HEK293 (cell line): ENCODE measurements at regions not wholly inside any gene's neighbourhood (a gene's known extent, or its start where the extent isn't known, plus 50 kb on each side); places are given as distances from the start of the nearest gene placed in this dataset.

Source experiments
- CTCF ChIA-PET: fragments of 350-600 bp; formaldehyde crosslinking; extraction: SDS; loops from one replicate; lab custom pipeline; 2021; ENCODE audit warnings: antibody characterized with exemption; lab: Yijun Ruan, JAX
- POLR2A ChIA-PET: fragments of 300-600 bp; formaldehyde crosslinking; extraction: SDS; loops from one replicate; lab custom pipeline; 2020; ENCODE audit warnings: antibody characterized with exemption, inconsistent platforms; lab: Yijun Ruan, JAX
- H3K27ac ChIP-seq: fragments of 200-500 bp; sonication (Bioruptor generic); 2 replicates; pipeline ENCODE4 v1.5.1; 2014; ENCODE audit warnings: low read depth, low read length, control low read depth, inconsistent platforms; ENCODE audit errors: extremely low read depth
- H3K36me3 ChIP-seq, 2 experiments: fragments of 200-500 bp in 1 of 2; sonication (Bioruptor generic) in 1 of 2; 1 replicate in 1 of 2; 2 replicates in 1 of 2; pipeline ENCODE4 v1.5.1; 2014 to 2017; ENCODE audit warnings: inconsistent platforms in 2 of 2, low read length in 2 of 2; ENCODE audit not compliant: control insufficient read depth in 2 of 2, insufficient read depth in 1 of 2
- H3K4me1 ChIP-seq: fragments of 200-500 bp; sonication (Bioruptor generic); 2 replicates; pipeline ENCODE4 v1.5.1; 2014; ENCODE audit warnings: mild to moderate bottlenecking, low read length, inconsistent platforms; ENCODE audit not compliant: control insufficient read depth, insufficient read depth
- H3K4me3 ChIP-seq: 2 replicates; pipeline ENCODE4 v1.5.1; 2011; ENCODE audit warnings: low read depth, mild to moderate bottlenecking, control low read depth, low read length, moderate library complexity
- H3K9me3 ChIP-seq: fragments of 200-500 bp; sonication (Bioruptor generic); 2 replicates; pipeline ENCODE4 v1.5.1; 2014; ENCODE audit warnings: low read depth, low read length, inconsistent platforms; ENCODE audit not compliant: control insufficient read depth, insufficient read depth
- ZEB2 ChIP-seq: fragments of 450-650 bp; formaldehyde crosslinking; IDR thresholded peaks from 2 replicates; pipeline ENCODE4 v1.5.1; 2016; ENCODE audit warnings: missing biosample characterization, missing genetic modification characterization
- ZNF391 ChIP-seq: fragments of 450-650 bp; formaldehyde crosslinking; IDR thresholded peaks from 2 replicates; pipeline ENCODE4 v1.5.1; 2016; ENCODE audit warnings: low read depth, missing biosample characterization, missing genetic modification characterization, borderline replicate concordance
- ZNF416 ChIP-seq: fragments of 450-650 bp; formaldehyde crosslinking; IDR thresholded peaks from 2 replicates; pipeline ENCODE4 v1.5.1; 2016; ENCODE audit warnings: missing biosample characterization, missing genetic modification characterization
- ZNF544 ChIP-seq: fragments of 450-650 bp; formaldehyde crosslinking; IDR thresholded peaks from 2 replicates; pipeline ENCODE4 v1.5.0; 2017; ENCODE audit warnings: missing biosample characterization, missing genetic modification characterization
- ZNF558 ChIP-seq: fragments of 450-650 bp; formaldehyde crosslinking; IDR thresholded peaks from 2 replicates; pipeline ENCODE4 v1.5.1; 2016; ENCODE audit warnings: missing biosample characterization, missing genetic modification characterization
- ZNF560 ChIP-seq: fragments of 450-650 bp; formaldehyde crosslinking; IDR thresholded peaks from 2 replicates; pipeline ENCODE4 v1.5.1; 2017; ENCODE audit warnings: missing biosample characterization, missing genetic modification characterization, borderline replicate concordance
- ZNF621 ChIP-seq: fragments of 450-650 bp; formaldehyde crosslinking; IDR thresholded peaks from 2 replicates; pipeline ENCODE4 v1.5.1; 2017; ENCODE audit warnings: missing biosample characterization, missing genetic modification characterization
- ZNF623 ChIP-seq: fragments of 450-650 bp; formaldehyde crosslinking; IDR thresholded peaks from 2 replicates; pipeline ENCODE4 v1.5.1; 2016; ENCODE audit warnings: missing biosample characterization, missing genetic modification characterization
- ZNF626 ChIP-seq: fragments of 450-650 bp; sonication (Bioruptor Pico); formaldehyde crosslinking; IDR thresholded peaks from 2 replicates; pipeline ENCODE4 v1.5.1; 2018; ENCODE audit warnings: missing biosample characterization, missing genetic modification characterization, inconsistent platforms
- ZNF670 ChIP-seq: fragments of 450-650 bp; formaldehyde crosslinking; IDR thresholded peaks from 2 replicates; pipeline ENCODE4 v1.5.1; 2016; ENCODE audit warnings: missing biosample characterization, missing genetic modification characterization, low read depth
- ZXDB ChIP-seq: fragments of 450-650 bp; formaldehyde crosslinking; IDR thresholded peaks from 2 replicates; pipeline ENCODE4 v1.5.1; 2016; ENCODE audit warnings: missing biosample characterization, missing genetic modification characterization
- TF ChIP-seq, protein P1 (sequence below): fragments of 450-650 bp; formaldehyde crosslinking; IDR thresholded peaks from 2 replicates; pipeline ENCODE4 v1.5.1; 2017; ENCODE audit warnings: missing biosample characterization, missing genetic modification characterization
- TF ChIP-seq, protein P2 (sequence below): fragments of 450-650 bp; formaldehyde crosslinking; IDR thresholded peaks from 2 replicates; pipeline ENCODE4 v1.5.1; 2016; ENCODE audit warnings: missing biosample characterization, missing genetic modification characterization
- TF ChIP-seq, protein P3 (sequence below): fragments of 450-650 bp; formaldehyde crosslinking; conservative IDR thresholded peaks from 2 replicates; pipeline ENCODE4 v1.5.1; 2016; ENCODE audit warnings: low read depth, missing biosample characterization, missing genetic modification characterization
- TF ChIP-seq, protein P4 (sequence below): fragments of 450-650 bp; formaldehyde crosslinking; IDR thresholded peaks from 2 replicates; pipeline ENCODE4 v1.5.1; 2016; ENCODE audit warnings: missing biosample characterization, missing genetic modification characterization
- TF ChIP-seq, protein P5 (sequence below): fragments of 450-650 bp; formaldehyde crosslinking; IDR thresholded peaks from 2 replicates; pipeline ENCODE4 v1.5.1; 2016; ENCODE audit warnings: missing biosample characterization, missing genetic modification characterization

DNA sequence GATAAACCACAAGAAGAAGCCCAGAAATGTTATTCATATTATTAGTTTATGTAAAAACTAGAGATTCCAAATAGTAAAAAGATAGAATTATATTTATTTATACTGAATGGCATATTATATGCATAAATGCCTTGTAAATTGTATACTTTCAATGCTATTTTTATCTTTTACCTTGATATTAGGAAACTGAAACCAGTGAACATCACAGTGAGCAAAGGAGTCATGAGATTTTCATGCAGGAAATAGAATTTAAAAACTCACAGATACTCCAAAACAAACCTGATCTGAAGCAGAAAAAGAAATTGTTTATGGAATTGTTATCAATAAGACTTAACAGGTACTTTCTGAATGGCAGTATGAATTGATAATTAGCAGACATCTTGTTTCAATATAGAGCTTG lies 207.3 kb upstream of the CENPE start:
- H3K9me3 ChIP-seq: no peaks in the 10 kb centered on the region
- no peak overlapping the region for H3K27ac ChIP-seq
- no peak overlapping the region for H3K4me3 ChIP-seq
- TF ChIP-seq ZNF391 (tag by site-specific recombination) (no peak), ZNF544 (tag by site-specific recombination) (no peak)
- TF ChIP-seq, protein P1, sequence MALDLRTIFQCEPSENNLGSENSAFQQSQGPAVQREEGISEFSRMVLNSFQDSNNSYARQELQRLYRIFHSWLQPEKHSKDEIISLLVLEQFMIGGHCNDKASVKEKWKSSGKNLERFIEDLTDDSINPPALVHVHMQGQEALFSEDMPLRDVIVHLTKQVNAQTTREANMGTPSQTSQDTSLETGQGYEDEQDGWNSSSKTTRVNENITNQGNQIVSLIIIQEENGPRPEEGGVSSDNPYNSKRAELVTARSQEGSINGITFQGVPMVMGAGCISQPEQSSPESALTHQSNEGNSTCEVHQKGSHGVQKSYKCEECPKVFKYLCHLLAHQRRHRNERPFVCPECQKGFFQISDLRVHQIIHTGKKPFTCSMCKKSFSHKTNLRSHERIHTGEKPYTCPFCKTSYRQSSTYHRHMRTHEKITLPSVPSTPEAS: no peak
- H3K4me1 ChIP-seq: no peaks in the 10 kb centered on the region
- POLR2A ChIA-PET: no interaction called here
- CTCF ChIA-PET: no interaction called here
- no peaks in the 10 kb centered on the region for H3K36me3 ChIP-seq

DNA sequence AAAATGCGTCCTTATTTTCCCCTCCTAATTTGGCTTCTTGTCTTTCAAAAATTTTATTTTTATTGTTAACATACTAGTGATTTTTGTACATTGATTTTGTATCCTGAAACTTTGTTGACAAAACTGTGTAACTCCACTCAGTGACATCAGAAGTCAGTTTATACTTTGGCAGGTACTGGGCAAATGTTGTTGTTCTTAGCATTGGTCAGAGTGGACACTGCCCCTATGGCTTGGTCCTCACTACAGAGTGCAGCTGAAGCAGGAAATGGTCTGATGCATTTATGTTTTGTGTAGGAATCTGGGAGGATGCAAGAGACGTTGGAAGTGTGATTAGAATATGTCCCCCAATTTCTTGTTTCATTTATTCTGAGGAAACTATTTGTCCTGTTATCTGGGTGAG lies 205.5 kb upstream of the CENPE start:
- POLR2A ChIA-PET: no interaction called here
- Histone ChIP-seq H3K4me1 (no peaks in the 10 kb centered on the region), H3K36me3 (no peaks in the 10 kb centered on the region), H3K27ac (no peak overlapping the region), H3K9me3 (no peaks in the 10 kb centered on the region), H3K4me3 (no peak overlapping the region)
- CTCF ChIA-PET: no interaction called here
- no peak for TF ChIP-seq ZXDB
- TF ChIP-seq ZEB2 (tag by site-specific recombination): no peak
- TF ChIP-seq, protein P2, sequence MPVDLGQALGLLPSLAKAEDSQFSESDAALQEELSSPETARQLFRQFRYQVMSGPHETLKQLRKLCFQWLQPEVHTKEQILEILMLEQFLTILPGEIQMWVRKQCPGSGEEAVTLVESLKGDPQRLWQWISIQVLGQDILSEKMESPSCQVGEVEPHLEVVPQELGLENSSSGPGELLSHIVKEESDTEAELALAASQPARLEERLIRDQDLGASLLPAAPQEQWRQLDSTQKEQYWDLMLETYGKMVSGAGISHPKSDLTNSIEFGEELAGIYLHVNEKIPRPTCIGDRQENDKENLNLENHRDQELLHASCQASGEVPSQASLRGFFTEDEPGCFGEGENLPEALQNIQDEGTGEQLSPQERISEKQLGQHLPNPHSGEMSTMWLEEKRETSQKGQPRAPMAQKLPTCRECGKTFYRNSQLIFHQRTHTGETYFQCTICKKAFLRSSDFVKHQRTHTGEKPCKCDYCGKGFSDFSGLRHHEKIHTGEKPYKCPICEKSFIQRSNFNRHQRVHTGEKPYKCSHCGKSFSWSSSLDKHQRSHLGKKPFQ (tag by site-specific recombination): no peak
- TF ChIP-seq, protein P3, sequence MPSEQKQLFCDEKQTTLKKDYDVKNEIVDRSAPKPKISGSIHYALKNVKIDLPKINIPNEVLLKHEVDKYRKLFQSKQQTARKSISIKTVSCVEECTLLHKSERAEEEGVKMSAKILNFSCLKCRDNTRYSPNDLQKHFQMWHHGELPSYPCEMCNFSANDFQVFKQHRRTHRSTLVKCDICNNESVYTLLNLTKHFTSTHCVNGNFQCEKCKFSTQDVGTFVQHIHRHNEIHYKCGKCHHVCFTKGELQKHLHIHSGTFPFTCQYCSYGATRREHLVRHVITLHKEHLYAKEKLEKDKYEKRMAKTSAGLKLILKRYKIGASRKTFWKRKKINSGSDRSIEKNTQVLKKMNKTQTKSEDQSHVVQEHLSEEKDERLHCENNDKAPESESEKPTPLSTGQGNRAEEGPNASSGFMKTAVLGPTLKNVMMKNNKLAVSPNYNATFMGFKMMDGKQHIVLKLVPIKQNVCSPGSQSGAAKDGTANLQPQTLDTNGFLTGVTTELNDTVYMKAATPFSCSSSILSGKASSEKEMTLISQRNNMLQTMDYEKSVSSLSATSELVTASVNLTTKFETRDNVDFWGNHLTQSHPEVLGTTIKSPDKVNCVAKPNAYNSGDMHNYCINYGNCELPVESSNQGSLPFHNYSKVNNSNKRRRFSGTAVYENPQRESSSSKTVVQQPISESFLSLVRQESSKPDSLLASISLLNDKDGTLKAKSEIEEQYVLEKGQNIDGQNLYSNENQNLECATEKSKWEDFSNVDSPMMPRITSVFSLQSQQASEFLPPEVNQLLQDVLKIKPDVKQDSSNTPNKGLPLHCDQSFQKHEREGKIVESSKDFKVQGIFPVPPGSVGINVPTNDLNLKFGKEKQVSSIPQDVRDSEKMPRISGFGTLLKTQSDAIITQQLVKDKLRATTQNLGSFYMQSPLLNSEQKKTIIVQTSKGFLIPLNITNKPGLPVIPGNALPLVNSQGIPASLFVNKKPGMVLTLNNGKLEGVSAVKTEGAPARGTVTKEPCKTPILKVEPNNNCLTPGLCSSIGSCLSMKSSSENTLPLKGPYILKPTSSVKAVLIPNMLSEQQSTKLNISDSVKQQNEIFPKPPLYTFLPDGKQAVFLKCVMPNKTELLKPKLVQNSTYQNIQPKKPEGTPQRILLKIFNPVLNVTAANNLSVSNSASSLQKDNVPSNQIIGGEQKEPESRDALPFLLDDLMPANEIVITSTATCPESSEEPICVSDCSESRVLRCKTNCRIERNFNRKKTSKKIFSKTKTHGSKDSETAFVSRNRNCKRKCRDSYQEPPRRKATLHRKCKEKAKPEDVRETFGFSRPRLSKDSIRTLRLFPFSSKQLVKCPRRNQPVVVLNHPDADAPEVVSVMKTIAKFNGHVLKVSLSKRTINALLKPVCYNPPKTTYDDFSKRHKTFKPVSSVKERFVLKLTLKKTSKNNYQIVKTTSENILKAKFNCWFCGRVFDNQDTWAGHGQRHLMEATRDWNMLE: no peak
- TF ChIP-seq, protein P4, sequence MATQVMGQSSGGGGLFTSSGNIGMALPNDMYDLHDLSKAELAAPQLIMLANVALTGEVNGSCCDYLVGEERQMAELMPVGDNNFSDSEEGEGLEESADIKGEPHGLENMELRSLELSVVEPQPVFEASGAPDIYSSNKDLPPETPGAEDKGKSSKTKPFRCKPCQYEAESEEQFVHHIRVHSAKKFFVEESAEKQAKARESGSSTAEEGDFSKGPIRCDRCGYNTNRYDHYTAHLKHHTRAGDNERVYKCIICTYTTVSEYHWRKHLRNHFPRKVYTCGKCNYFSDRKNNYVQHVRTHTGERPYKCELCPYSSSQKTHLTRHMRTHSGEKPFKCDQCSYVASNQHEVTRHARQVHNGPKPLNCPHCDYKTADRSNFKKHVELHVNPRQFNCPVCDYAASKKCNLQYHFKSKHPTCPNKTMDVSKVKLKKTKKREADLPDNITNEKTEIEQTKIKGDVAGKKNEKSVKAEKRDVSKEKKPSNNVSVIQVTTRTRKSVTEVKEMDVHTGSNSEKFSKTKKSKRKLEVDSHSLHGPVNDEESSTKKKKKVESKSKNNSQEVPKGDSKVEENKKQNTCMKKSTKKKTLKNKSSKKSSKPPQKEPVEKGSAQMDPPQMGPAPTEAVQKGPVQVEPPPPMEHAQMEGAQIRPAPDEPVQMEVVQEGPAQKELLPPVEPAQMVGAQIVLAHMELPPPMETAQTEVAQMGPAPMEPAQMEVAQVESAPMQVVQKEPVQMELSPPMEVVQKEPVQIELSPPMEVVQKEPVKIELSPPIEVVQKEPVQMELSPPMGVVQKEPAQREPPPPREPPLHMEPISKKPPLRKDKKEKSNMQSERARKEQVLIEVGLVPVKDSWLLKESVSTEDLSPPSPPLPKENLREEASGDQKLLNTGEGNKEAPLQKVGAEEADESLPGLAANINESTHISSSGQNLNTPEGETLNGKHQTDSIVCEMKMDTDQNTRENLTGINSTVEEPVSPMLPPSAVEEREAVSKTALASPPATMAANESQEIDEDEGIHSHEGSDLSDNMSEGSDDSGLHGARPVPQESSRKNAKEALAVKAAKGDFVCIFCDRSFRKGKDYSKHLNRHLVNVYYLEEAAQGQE (tag by site-specific recombination): no peak
- no peak for TF ChIP-seq ZNF416 (tag by site-specific recombination)
- TF ChIP-seq ZNF560 (tag by site-specific recombination): no peak
- no peak for TF ChIP-seq ZNF623 (tag by site-specific recombination)
- no peak for TF ChIP-seq ZNF558 (tag by site-specific recombination)
- TF ChIP-seq, protein P5, sequence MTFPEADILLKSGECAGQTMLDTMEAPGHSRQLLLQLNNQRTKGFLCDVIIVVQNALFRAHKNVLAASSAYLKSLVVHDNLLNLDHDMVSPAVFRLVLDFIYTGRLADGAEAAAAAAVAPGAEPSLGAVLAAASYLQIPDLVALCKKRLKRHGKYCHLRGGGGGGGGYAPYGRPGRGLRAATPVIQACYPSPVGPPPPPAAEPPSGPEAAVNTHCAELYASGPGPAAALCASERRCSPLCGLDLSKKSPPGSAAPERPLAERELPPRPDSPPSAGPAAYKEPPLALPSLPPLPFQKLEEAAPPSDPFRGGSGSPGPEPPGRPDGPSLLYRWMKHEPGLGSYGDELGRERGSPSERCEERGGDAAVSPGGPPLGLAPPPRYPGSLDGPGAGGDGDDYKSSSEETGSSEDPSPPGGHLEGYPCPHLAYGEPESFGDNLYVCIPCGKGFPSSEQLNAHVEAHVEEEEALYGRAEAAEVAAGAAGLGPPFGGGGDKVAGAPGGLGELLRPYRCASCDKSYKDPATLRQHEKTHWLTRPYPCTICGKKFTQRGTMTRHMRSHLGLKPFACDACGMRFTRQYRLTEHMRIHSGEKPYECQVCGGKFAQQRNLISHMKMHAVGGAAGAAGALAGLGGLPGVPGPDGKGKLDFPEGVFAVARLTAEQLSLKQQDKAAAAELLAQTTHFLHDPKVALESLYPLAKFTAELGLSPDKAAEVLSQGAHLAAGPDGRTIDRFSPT (tag by site-specific recombination): no peak
- TF ChIP-seq ZNF670: no peak
- TF ChIP-seq ZNF621 (tag by site-specific recombination): no peak
- no peak for TF ChIP-seq ZNF626 (tag by site-specific recombination)
